Central memory CD8-positive, alpha-beta T cell (primary cell): ENCODE measurements at regions not wholly inside any gene's neighbourhood (a gene's known extent, or its start where the extent isn't known, plus 50 kb on each side); places are given as distances from the start of the nearest gene placed in this dataset.
A peak's percentile ranks its signal among the peaks of the same experiment; 100 is the strongest.
"Not testable (repeated sequence)": the region's sequence is repeated elsewhere in the genome, so short reads cannot be mapped to it uniquely, and the experiment has no call there.

Experiments
- ATAC-seq: fragments of 150-1000 bp; cut with Tn5 transposase; replicated peaks from 2 replicates; pipeline ENCODE4 v1.10.0; 2022; ENCODE audit warnings: mild to moderate bottlenecking, moderate FRiP score, moderate number of reproducible peaks; ENCODE audit not compliant: poor library complexity, severe bottlenecking; ENCODE audit errors: extremely low read depth
- DNase-seq, 2 donors: peaks; one replicate each; pipeline ENCODE4 v3.0.0; 2021; ENCODE audit warnings: low spot score in 2 of 2
- H3K27ac Mint-ChIP-seq: one replicate; pipeline ENCODE4 v1.8.0; 2022; ENCODE audit warnings: low read depth, mild to moderate bottlenecking, moderate library complexity, mixed read lengths
- H3K27me3 Mint-ChIP-seq: one replicate; pipeline ENCODE4 v1.8.0; 2022; ENCODE audit warnings: mixed read lengths
- H3K36me3 Mint-ChIP-seq: one replicate; pipeline ENCODE4 v1.8.0; 2022; ENCODE audit warnings: mild to moderate bottlenecking, moderate library complexity, mixed read lengths; ENCODE audit not compliant: insufficient read depth
- H3K4me1 Mint-ChIP-seq: one replicate; pipeline ENCODE4 v1.8.0; 2022; ENCODE audit warnings: mixed read lengths
- H3K4me3 Mint-ChIP-seq: one replicate; pipeline ENCODE4 v1.8.0; 2022; ENCODE audit warnings: mild to moderate bottlenecking, moderate library complexity, mixed read lengths
- H3K9me3 Mint-ChIP-seq: one replicate; pipeline ENCODE4 v1.8.0; 2022; ENCODE audit warnings: mixed read lengths

GRCh38 chr10:4154191-4154715, 369.2 kb upstream of the KLF6 start:
- Mint-ChIP-seq H3K4me1 (peaks cover 14% of the 10 kb centered on the region), H3K9me3 (no peaks in the 10 kb centered on the region), H3K36me3 (no peaks in the 10 kb centered on the region), H3K27ac (peak overlapping the region; percentile 33), H3K4me3 (no peak overlapping the region), H3K27me3 (no peaks in the 10 kb centered on the region)
- ATAC-seq (peak; percentile 49), DNase-seq (no peak)

GRCh38 chr10:4151466-4151865, 366.5 kb upstream of the KLF6 start:
- no peak overlapping the region for H3K4me3 Mint-ChIP-seq
- H3K9me3 Mint-ChIP-seq = peaks cover 6% of the 10 kb centered on the region
- H3K27ac Mint-ChIP-seq = no peak overlapping the region
- no peak for ATAC-seq
- H3K36me3 Mint-ChIP-seq = no peaks in the 10 kb centered on the region
- no peak for DNase-seq
- H3K4me1 Mint-ChIP-seq = peaks cover 18% of the 10 kb centered on the region
- H3K27me3 Mint-ChIP-seq = no peaks in the 10 kb centered on the region

GRCh38 chr10:4150676-4151075, 365.7 kb upstream of the KLF6 start:
- H3K36me3 Mint-ChIP-seq = no peaks in the 10 kb centered on the region
- H3K27me3 Mint-ChIP-seq = no peaks in the 10 kb centered on the region
- peaks cover 6% of the 10 kb centered on the region for H3K9me3 Mint-ChIP-seq
- H3K4me3 Mint-ChIP-seq = no peak overlapping the region
- no peak overlapping the region for H3K27ac Mint-ChIP-seq
- DNase-seq (no peak), ATAC-seq (no peak)
- H3K4me1 Mint-ChIP-seq = peaks cover 20% of the 10 kb centered on the region

GRCh38 chr10:4149460-4149859, 364.5 kb upstream of the KLF6 start:
- H3K36me3 Mint-ChIP-seq, H3K27me3 Mint-ChIP-seq, H3K4me3 Mint-ChIP-seq, H3K9me3 Mint-ChIP-seq, ATAC-seq, DNase-seq: not testable (repeated sequence)
- peaks cover 12% of the 10 kb centered on the region for H3K4me1 Mint-ChIP-seq
- H3K27ac Mint-ChIP-seq = peak overlapping the region; percentile 55

GRCh38 chr10:4147245-4147644, 362.2 kb upstream of the KLF6 start:
- Mint-ChIP-seq H3K27ac (no peak overlapping the region), H3K27me3 (no peaks in the 10 kb centered on the region), H3K4me3 (no peak overlapping the region), H3K9me3 (peaks cover 6% of the 10 kb centered on the region), H3K36me3 (no peaks in the 10 kb centered on the region), H3K4me1 (peaks cover 6% of the 10 kb centered on the region)
- DNase-seq (no peak), ATAC-seq (no peak)

- peaks cover 25% of the 10 kb centered on the region for H3K9me3 Mint-ChIP-seq
- H3K4me3 Mint-ChIP-seq = no peak overlapping the region
- H3K36me3 Mint-ChIP-seq = no peaks in the 10 kb centered on the region
- peaks cover 6% of the 10 kb centered on the region for H3K4me1 Mint-ChIP-seq
- DNase-seq (no peak), ATAC-seq (no peak)
- H3K27ac Mint-ChIP-seq = no peak overlapping the region
- H3K27me3 Mint-ChIP-seq = no peaks in the 10 kb centered on the region
Measured at GRCh38 chr10:4144817-4145216, 359.8 kb upstream of the KLF6 start.

GRCh38 chr10:4141471-4141870, 356.5 kb upstream of the KLF6 start:
- Mint-ChIP-seq H3K4me3 (no peak overlapping the region), H3K36me3 (no peaks in the 10 kb centered on the region), H3K4me1 (peaks cover 3% of the 10 kb centered on the region), H3K27me3 (no peaks in the 10 kb centered on the region), H3K9me3 (peaks cover 26% of the 10 kb centered on the region), H3K27ac (no peak overlapping the region)
- no peak for DNase-seq
- ATAC-seq = no peak

GRCh38 chr10:4138146-4138721, 353.2 kb upstream of the KLF6 start:
- Mint-ChIP-seq H3K36me3 (no peaks in the 10 kb centered on the region), H3K9me3 (peaks cover 26% of the 10 kb centered on the region), H3K4me1 (peaks cover 18% of the 10 kb centered on the region), H3K27me3 (no peaks in the 10 kb centered on the region), H3K4me3 (no peak overlapping the region), H3K27ac (no peak overlapping the region)
- no peak for ATAC-seq
- no peak for DNase-seq

GRCh38 chr10:4137299-4137698, 352.3 kb upstream of the KLF6 start:
- H3K9me3 Mint-ChIP-seq = peaks cover 26% of the 10 kb centered on the region
- no peak overlapping the region for H3K27ac Mint-ChIP-seq
- no peak for ATAC-seq

GRCh38 chr10:4136121-4136520, 351.1 kb upstream of the KLF6 start:
- no peak for DNase-seq
- H3K36me3 Mint-ChIP-seq = no peaks in the 10 kb centered on the region
- no peak overlapping the region for H3K27ac Mint-ChIP-seq
- no peak for ATAC-seq
- no peaks in the 10 kb centered on the region for H3K27me3 Mint-ChIP-seq
- no peak overlapping the region for H3K4me3 Mint-ChIP-seq
- peaks cover 18% of the 10 kb centered on the region for H3K4me1 Mint-ChIP-seq
- peaks cover 17% of the 10 kb centered on the region for H3K9me3 Mint-ChIP-seq

More at GRCh38 chr10:4137299-4137698, 352.3 kb upstream of the KLF6 start:
- no peak for DNase-seq
- peaks cover 18% of the 10 kb centered on the region for H3K4me1 Mint-ChIP-seq
- H3K36me3 Mint-ChIP-seq = no peaks in the 10 kb centered on the region
- H3K27me3 Mint-ChIP-seq = no peaks in the 10 kb centered on the region
- no peak overlapping the region for H3K4me3 Mint-ChIP-seq

GRCh38 chr10:4132216-4132556, 347.2 kb upstream of the KLF6 start:
- Mint-ChIP-seq H3K9me3 (no peaks in the 10 kb centered on the region), H3K36me3 (no peaks in the 10 kb centered on the region), H3K4me1 (peaks cover 24% of the 10 kb centered on the region), H3K27me3 (no peaks in the 10 kb centered on the region), H3K27ac (no peak overlapping the region), H3K4me3 (no peak overlapping the region)
- DNase-seq (no peak), ATAC-seq (no peak)

- Mint-ChIP-seq H3K9me3 (peaks cover under 1% of the 10 kb centered on the region), H3K27ac (no peak overlapping the region), H3K4me3 (no peak overlapping the region), H3K36me3 (no peaks in the 10 kb centered on the region), H3K27me3 (no peaks in the 10 kb centered on the region), H3K4me1 (peaks cover 25% of the 10 kb centered on the region)
- DNase-seq (no peak), ATAC-seq (peak; percentile 87)
Measured at GRCh38 chr10:4131407-4132215, 346.6 kb upstream of the KLF6 start.

- H3K27ac Mint-ChIP-seq = no peak overlapping the region
Measured at GRCh38 chr10:4130685-4131084, 345.7 kb upstream of the KLF6 start.

More at GRCh38 chr10:4130685-4131084, 345.7 kb upstream of the KLF6 start:
- no peak for DNase-seq
- ATAC-seq = peak; percentile 44
- no peaks in the 10 kb centered on the region for H3K27me3 Mint-ChIP-seq
- no peak overlapping the region for H3K4me3 Mint-ChIP-seq
- peaks cover 4% of the 10 kb centered on the region for H3K9me3 Mint-ChIP-seq
- peaks cover 24% of the 10 kb centered on the region for H3K4me1 Mint-ChIP-seq
- no peaks in the 10 kb centered on the region for H3K36me3 Mint-ChIP-seq
